Glutamatergic neuron (in vitro differentiated cells): ENCODE measurements at regions not wholly inside any gene's neighbourhood (a gene's known extent, or its start where the extent isn't known, plus 50 kb on each side); places are given as distances from the start of the nearest gene placed in this dataset.

Source experiments
- DNase-seq: peaks from one replicate; pipeline ENCODE4 v3.0.0; 2022
- H3K27ac Mint-ChIP-seq: one replicate; pipeline ENCODE4 v1.8.0; 2020; ENCODE audit warnings: mild to moderate bottlenecking, mixed read lengths, inconsistent platforms; ENCODE audit not compliant: unreplicated experiment
- H3K27me3 Mint-ChIP-seq: one replicate; pipeline ENCODE4 v1.8.0; 2020; ENCODE audit warnings: mild to moderate bottlenecking, moderate library complexity, mixed read lengths, inconsistent platforms; ENCODE audit not compliant: unreplicated experiment
- H3K36me3 Mint-ChIP-seq: one replicate; pipeline ENCODE4 v1.8.0; 2020; ENCODE audit warnings: mild to moderate bottlenecking, mixed read lengths, inconsistent platforms; ENCODE audit not compliant: unreplicated experiment
- H3K4me1 Mint-ChIP-seq: one replicate; pipeline ENCODE4 v1.8.0; 2020; ENCODE audit warnings: mild to moderate bottlenecking, low read depth, mixed read lengths, inconsistent platforms; ENCODE audit not compliant: unreplicated experiment
- H3K4me3 Mint-ChIP-seq: one replicate; pipeline ENCODE4 v1.8.0; 2020; ENCODE audit warnings: mild to moderate bottlenecking, mixed read lengths, inconsistent platforms; ENCODE audit not compliant: unreplicated experiment
- H3K9me3 Mint-ChIP-seq: one replicate; pipeline ENCODE4 v1.8.0; 2020; ENCODE audit warnings: mild to moderate bottlenecking, moderate library complexity, mixed read lengths, inconsistent platforms; ENCODE audit not compliant: unreplicated experiment
- CTCF ChIP-seq: fragments of 200-600 bp; sonication (generic); IDR thresholded peaks from one replicate; pipeline ENCODE4 v1.5.0; 2021; ENCODE audit not compliant: partially characterized antibody, unreplicated experiment

GRCh38 chr10:121338206-121338980 lies 259.9 kb downstream of the FGFR2 start:
- Mint-ChIP-seq H3K9me3 (no peaks in the 10 kb centered on the region), H3K4me3 (no peak overlapping the region), H3K27ac (no peak overlapping the region), H3K27me3 (no peaks in the 10 kb centered on the region), H3K4me1 (peaks cover 9% of the 10 kb centered on the region), H3K36me3 (no peaks in the 10 kb centered on the region)
- DNase-seq = no peak
- no peak for TF ChIP-seq CTCF

DNA sequence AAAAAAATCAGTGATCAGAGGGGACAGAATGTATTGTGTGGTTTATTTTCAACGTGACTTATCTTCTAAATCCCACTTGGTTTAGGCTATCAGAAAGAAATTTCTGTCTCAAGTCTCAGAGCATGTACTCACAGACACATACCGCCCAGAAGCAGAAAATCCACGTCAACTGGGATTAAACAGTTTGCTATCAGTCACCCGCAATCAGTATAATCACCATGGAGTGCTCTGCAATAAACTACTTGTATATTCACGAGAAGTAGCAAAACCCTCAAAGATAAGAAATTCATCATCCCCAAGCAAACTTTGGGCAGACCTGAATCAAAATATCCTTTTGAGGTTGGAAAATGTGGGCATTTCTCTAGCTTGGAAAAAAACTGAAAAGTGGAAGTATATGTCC lies 259.1 kb downstream of the FGFR2 start:
- Mint-ChIP-seq H3K4me1 (peaks cover 9% of the 10 kb centered on the region), H3K27ac (no peak overlapping the region), H3K4me3 (no peak overlapping the region), H3K27me3 (no peaks in the 10 kb centered on the region), H3K9me3 (no peaks in the 10 kb centered on the region), H3K36me3 (no peaks in the 10 kb centered on the region)
- TF ChIP-seq CTCF = no peak
- DNase-seq = no peak

GRCh38 chr10:121340271-121340831 lies 257.9 kb downstream of the FGFR2 start:
- no peak for DNase-seq
- Mint-ChIP-seq H3K27ac (no peak overlapping the region), H3K9me3 (no peaks in the 10 kb centered on the region), H3K36me3 (no peaks in the 10 kb centered on the region), H3K4me1 (peaks cover 9% of the 10 kb centered on the region), H3K27me3 (no peaks in the 10 kb centered on the region), H3K4me3 (no peak overlapping the region)
- TF ChIP-seq CTCF = no peak

DNA sequence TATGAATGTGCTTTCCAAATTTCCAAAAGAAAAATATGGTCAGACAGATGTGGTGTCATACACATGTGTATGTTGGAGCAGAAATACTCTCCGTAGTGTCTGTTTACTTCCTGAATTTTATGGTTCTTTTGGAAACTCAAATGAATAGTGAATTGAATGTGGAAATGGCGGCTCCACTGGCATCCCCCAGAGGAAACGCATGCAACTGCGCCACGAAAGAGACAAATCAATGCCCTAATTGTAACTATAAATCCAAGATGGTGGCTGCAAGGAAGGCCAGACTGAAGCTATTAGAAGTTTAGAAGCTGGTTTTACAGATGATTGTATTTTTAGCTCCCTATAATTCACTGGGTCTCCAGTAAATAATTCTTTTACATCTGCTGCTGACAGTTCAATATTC lies 246.7 kb downstream of the FGFR2 start:
- no peaks in the 10 kb centered on the region for H3K4me1 Mint-ChIP-seq
- no peaks in the 10 kb centered on the region for H3K9me3 Mint-ChIP-seq
- no peak for DNase-seq
- no peak overlapping the region for H3K27ac Mint-ChIP-seq
- TF ChIP-seq CTCF = no peak
- no peak overlapping the region for H3K4me3 Mint-ChIP-seq
- H3K36me3 Mint-ChIP-seq = no peaks in the 10 kb centered on the region
- no peaks in the 10 kb centered on the region for H3K27me3 Mint-ChIP-seq

GRCh38 chr10:121352231-121352855 lies 245.9 kb downstream of the FGFR2 start:
- Mint-ChIP-seq H3K9me3 (no peaks in the 10 kb centered on the region), H3K27me3 (peaks cover 2% of the 10 kb centered on the region), H3K27ac (no peak overlapping the region), H3K4me1 (no peaks in the 10 kb centered on the region), H3K4me3 (no peak overlapping the region), H3K36me3 (no peaks in the 10 kb centered on the region)
- TF ChIP-seq CTCF = no peak
- DNase-seq = no peak
